ENCODE measurements at regions not wholly inside any gene's neighbourhood (a gene's known extent, or its start where the extent isn't known, plus 50 kb on each side); places are given as distances from the start of the nearest gene placed in this dataset.

DNA sequence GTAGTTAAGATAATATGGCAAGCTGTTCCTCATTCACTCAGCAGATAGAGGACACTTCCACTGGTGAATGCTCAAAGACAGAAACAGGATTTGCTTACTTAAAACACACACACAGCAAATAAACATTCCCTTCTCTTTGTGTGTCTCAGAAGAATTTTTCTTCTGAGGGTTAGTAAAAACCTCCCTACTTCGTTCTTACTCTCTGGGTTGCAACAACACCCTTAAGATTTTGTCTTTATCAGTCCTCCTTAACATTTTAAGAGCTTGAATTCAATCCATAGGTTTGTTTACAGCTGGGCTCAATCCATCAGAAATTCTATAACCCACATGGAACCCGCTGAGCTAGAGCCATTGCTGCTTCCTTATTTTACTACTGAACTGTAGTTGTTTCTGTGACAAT is 237.4 kb upstream of the PIK3R1 start:
- DNase-seq, result no peak

GRCh38 chr5:67976891-67977601 is 238.5 kb upstream of the PIK3R1 start:
- DNase-seq, result no peak

DNA sequence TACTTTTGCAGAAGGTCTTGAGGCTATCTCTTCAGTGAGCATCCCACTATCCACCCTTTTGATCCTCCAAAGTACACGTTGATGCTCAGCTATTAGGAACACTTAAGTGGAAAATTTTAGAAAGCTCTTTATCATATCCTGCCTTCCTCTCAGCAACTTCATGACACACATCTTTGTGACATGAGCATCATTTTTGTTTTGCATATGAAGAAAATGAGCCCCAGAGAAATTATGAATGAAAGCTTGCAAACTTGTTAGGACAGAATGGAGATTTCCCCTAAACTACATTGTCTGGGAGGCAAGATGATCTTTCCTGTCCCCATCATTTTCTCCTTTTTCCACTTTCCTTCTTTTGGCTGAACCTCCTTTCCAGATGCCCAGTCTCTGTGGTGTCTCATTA is 239.4 kb upstream of the PIK3R1 start:
- DNase-seq, result no peak

GRCh38 chr5:67974471-67974870 is 241.1 kb upstream of the PIK3R1 start:
- no peak for DNase-seq

- DNase-seq, result no peak
Measured at GRCh38 chr5:67974054-67974453, 241.5 kb upstream of the PIK3R1 start.

DNA sequence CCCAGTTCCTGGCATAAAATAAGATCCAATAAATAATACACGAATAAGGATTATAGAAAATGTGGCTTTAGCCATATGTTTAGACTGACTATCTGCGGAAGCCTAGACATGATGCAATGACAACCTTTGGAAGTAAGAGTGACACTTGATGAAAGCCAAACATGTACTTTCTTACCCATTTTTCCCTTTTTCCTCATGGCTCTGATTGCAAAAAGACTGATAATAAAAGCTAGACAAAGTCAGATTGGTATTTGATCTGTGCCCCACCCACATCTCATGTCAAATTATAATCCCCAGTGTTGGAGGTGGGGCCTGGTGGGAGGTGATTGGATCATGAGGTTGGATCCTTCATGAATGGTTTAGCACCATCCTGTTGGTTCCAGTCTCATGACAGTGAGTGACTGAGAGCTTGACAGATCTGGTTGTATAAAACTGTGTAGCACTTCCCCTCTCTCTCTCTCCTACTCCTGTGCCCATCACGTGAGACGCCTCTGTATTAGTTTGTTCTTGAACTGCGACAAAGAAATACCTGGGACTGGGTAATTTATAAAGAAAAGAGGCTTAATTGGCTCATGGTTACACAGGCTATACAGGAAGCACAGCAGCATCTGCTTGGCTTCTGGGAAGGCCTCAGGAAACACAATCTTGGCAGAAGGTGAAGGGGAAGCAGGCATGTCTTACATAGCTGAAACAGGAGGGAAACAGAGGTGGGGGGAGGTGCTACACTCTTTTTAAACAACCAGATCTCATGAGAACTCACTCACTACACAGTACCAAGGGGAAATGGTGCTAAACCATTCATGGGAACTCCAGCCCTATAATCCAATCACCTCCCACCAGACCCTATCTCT is 243.4 kb upstream of the PIK3R1 start:
- DNase-seq, result no peak

DNA sequence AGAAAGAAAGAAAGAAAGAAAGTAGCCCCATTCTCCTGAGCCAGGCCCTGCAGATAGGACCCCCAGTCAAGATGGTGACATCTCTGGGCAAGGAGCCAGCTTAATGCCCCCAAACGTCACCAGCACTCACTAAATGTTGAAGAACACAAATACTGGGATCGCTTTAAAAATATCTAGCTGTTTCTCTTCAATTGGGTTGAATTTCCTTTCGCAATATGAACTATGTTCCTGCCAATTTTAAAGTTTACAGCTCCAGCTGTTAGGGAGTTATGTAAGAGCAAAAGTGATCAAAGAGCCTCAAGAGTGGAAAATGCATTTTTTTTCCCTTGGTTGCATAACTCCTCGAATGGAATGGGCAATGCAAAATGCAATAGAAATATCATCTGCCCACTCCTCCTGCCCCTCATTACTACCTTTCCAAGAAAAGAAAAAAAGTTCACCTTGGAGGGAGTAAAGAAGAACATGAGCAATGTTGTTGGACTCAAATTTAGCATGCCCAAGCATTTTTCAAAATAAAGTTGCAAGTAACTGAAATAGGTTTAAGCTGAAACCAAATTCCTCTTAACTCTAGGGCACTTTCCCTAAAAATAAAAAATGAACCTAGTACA is 244.2 kb upstream of the PIK3R1 start:
- no peak for DNase-seq

DNA sequence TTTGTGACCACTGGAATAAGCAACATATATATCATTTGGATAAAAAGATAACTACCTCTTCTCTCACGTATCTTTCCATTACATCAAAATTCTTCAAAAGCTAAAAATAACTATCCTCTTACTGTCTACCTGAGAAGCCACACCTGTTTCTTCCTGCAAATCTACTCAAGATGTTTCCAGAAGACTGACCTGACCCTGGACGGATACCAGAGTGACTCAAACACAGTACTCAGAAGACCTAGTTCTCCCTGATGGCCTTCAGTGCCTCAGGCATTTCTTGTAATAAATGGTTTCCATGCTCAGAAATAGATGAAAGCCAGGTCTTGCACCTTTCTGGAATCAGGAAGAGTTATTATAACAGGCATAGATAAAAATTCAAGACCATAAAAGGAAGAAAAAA is 245.9 kb upstream of the PIK3R1 start:
- DNase-seq, result no peak

GRCh38 chr5:67969176-67969575 is 246.4 kb upstream of the PIK3R1 start:
- DNase-seq, result no peak

DNA sequence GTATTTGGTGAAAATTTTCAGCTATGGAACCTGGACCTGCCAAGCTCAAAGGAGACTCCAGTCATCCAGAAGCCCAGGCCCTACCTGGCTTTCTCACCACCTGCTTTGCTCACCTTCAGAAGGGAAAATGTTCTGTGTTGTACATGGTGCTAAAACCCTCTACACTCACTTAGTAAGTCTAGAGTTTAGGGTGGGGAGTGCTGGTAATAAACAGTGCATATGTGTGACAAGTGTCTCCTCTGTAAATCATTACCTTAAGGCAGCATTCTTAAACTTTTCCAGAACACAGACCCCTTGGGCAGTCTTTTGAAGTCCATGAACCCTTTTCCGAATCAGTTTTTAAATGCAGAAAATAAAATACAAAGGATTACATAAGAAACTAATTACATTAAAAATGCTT is 248.8 kb upstream of the PIK3R1 start:
- no peak for DNase-seq

GRCh38 chr5:67964619-67965018 is 250.9 kb upstream of the PIK3R1 start:
- DNase-seq, result no peak

GRCh38 chr5:67963789-67964519 is 251.6 kb upstream of the PIK3R1 start:
- DNase-seq, result no peak

GRCh38 chr5:67960939-67961338 is 254.6 kb upstream of the PIK3R1 start:
- no peak for DNase-seq

GRCh38 chr5:67957374-67957773 is 258.2 kb upstream of the PIK3R1 start:
- DNase-seq, result no peak

- no peak for DNase-seq
Measured at GRCh38 chr5:67954351-67954750, 261.2 kb upstream of the PIK3R1 start.

GRCh38 chr5:67942421-67942820 is 273.1 kb upstream of the PIK3R1 start:
- no peak for DNase-seq

GRCh38 chr5:67941614-67942401 is 273.7 kb upstream of the PIK3R1 start:
- DNase-seq, result no peak

DNA sequence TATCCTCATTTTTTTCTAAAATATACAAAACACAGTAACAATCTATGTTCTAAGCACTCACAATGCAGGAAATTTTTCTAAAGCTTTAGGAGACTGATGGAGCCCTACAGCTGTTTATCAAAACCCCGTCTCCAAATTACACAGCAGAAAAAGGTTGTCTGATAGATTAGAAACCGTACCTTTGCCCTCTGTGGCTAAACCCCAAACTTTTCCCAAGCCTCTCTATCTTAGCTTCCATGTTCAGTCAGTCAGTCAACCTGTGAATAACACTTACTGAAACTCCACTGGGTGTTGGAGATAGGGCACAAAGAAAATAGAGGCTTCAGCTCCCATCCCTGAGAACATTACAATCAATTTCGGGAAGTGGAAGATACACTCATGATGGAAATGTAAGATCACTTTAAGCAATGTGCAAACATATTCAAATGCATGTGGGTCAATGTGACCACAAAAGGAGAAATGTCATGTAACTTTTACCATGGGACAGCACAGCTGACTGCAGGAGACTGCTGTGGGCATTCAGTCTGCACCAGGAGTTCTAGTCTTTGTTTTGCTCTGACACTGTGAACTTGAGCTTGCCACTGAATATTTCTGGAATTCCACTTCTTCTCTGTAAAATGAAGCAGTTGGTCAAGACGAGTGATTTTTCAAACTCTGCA is 279.5 kb upstream of the PIK3R1 start:
- no peak for DNase-seq

GRCh38 chr5:67934976-67935375 is 280.6 kb upstream of the PIK3R1 start:
- no peak for DNase-seq

- no peak for DNase-seq
Measured at GRCh38 chr5:67925511-67925910, 290.0 kb upstream of the PIK3R1 start.

DNA sequence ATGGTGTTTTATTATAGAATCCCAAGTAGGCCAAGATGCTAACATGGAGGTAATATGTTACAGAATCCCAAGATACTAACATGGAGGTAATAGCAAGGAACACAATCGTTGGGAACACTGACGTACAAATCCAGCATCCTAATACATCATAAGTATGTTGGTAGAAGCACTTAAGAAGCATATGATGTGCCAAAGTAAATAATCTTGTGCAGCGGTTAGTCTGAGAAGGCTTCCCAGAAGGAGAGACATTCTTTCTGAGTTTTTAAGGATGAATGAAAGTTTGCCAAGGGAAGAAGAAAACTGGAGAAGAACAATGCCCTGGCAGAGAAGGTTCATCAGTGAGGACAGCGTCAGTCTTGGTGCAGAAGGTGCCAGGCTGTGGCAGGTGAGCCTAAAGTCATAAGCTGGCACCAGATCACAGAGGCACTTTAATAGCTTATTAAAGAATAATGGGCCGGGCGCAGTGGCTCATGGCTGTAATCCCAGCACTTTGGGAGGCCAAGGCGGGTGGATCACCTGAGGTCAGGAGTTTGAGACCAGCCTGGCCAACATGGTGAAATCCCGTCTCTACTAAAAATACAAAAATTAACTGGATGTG is 294.5 kb upstream of the PIK3R1 start:
- no peak for DNase-seq

Data from activated CD4-positive, alpha-beta T cell treated with anti-CD3 and anti-CD28 coated beads, Interleukin-2, amount 50 U/mL, for 16 hours (primary cell).